ENCODE measurements at regions not wholly inside any gene's neighbourhood (a gene's known extent, or its start where the extent isn't known, plus 50 kb on each side); places are given as distances from the start of the nearest gene placed in this dataset.
"Not testable (repeated sequence)": the region's sequence is repeated elsewhere in the genome, so short reads cannot be mapped to it uniquely, and the experiment has no call there.

GRCh38 chr10:107950411-107951062 is 786.0 kb upstream of the SORCS1 start:
- DNase-seq (ENCODE audit: low spot score in 2 of 2); FAIRE-seq: not testable (repeated sequence)

- FAIRE-seq (no peak), DNase-seq (ENCODE audit: low spot score in 2 of 2) (no peak)
Observed at GRCh38 chr10:107942826-107943225, 778.3 kb upstream of the SORCS1 start.

GRCh38 chr10:107933076-107933475 is 768.6 kb upstream of the SORCS1 start:
- no peak for FAIRE-seq
- DNase-seq (ENCODE audit: low spot score in 2 of 2): no peak

- no peak for FAIRE-seq
- DNase-seq (ENCODE audit: low spot score in 2 of 2): no peak
Observed at GRCh38 chr10:107931808-107932207, 767.3 kb upstream of the SORCS1 start.

- no peak for FAIRE-seq
Observed at GRCh38 chr10:107930037-107930436, 765.5 kb upstream of the SORCS1 start.

GRCh38 chr10:107924458-107924857 is 760.0 kb upstream of the SORCS1 start:
- FAIRE-seq (no peak), DNase-seq (ENCODE audit: low spot score in 2 of 2) (no peak)

More at GRCh38 chr10:107930037-107930436, 765.5 kb upstream of the SORCS1 start:
- DNase-seq (ENCODE audit: low spot score in 2 of 2): no peak

GRCh38 chr10:107919626-107920235 is 755.2 kb upstream of the SORCS1 start:
- DNase-seq (ENCODE audit: low spot score in 2 of 2) (no peak), FAIRE-seq (no peak)

- FAIRE-seq (no peak), DNase-seq (ENCODE audit: low spot score in 2 of 2) (no peak)
Observed at GRCh38 chr10:107918171-107918570, 753.7 kb upstream of the SORCS1 start.

GRCh38 chr10:107915215-107915610 is 750.7 kb upstream of the SORCS1 start:
- FAIRE-seq (no peak), DNase-seq (ENCODE audit: low spot score in 2 of 2) (no peak)

GRCh38 chr10:107914450-107915214 is 750.1 kb upstream of the SORCS1 start:
- FAIRE-seq (no peak), DNase-seq (ENCODE audit: low spot score in 2 of 2) (peak in 1 of 2 donors; percentile 7)

GRCh38 chr10:107913317-107914294 is 749.1 kb upstream of the SORCS1 start:
- DNase-seq (ENCODE audit: low spot score in 2 of 2) (no peak), FAIRE-seq (no peak)

- FAIRE-seq: no peak
- DNase-seq (ENCODE audit: low spot score in 2 of 2): no peak
Observed at GRCh38 chr10:107901076-107901475, 736.6 kb upstream of the SORCS1 start.

GRCh38 chr10:107900131-107900530 is 735.6 kb upstream of the SORCS1 start:
- DNase-seq (ENCODE audit: low spot score in 2 of 2): no peak
- FAIRE-seq: no peak

- FAIRE-seq (no peak), DNase-seq (ENCODE audit: low spot score in 2 of 2) (no peak)
Observed at GRCh38 chr10:107899502-107900062, 735.1 kb upstream of the SORCS1 start.

- DNase-seq (ENCODE audit: low spot score in 2 of 2) (no peak), FAIRE-seq (no peak)
Observed at GRCh38 chr10:107899075-107899474, 734.6 kb upstream of the SORCS1 start.

- FAIRE-seq (no peak), DNase-seq (ENCODE audit: low spot score in 2 of 2) (no peak)
Observed at GRCh38 chr10:107898392-107898791, 733.9 kb upstream of the SORCS1 start.

- no peak for FAIRE-seq
- no peak for DNase-seq (ENCODE audit: low spot score in 2 of 2)
Observed at GRCh38 chr10:107894516-107894915, 730.0 kb upstream of the SORCS1 start.

- FAIRE-seq (no peak), DNase-seq (ENCODE audit: low spot score in 2 of 2) (no peak)
Observed at GRCh38 chr10:107889105-107889504, 724.6 kb upstream of the SORCS1 start.

GRCh38 chr10:107880185-107880584 is 715.7 kb upstream of the SORCS1 start:
- DNase-seq (ENCODE audit: low spot score in 2 of 2) (no peak), FAIRE-seq (no peak)

- DNase-seq (ENCODE audit: low spot score in 2 of 2): no peak
- FAIRE-seq: no peak
Observed at GRCh38 chr10:107873007-107873406, 708.5 kb upstream of the SORCS1 start.

All from frontal cortex (tissue), 3 donors.